Activated CD4-positive, alpha-beta T cell treated with anti-CD3 and anti-CD28 coated beads, Interleukin-2, amount 50 U/mL, for 1 hour (primary cell): ENCODE measurements at regions not wholly inside any gene's neighbourhood (a gene's known extent, or its start where the extent isn't known, plus 50 kb on each side); places are given as distances from the start of the nearest gene placed in this dataset.

Experiments
- DNase-seq: peaks from one replicate; pipeline ENCODE4 v3.0.0-alpha.2; 2020

DNA sequence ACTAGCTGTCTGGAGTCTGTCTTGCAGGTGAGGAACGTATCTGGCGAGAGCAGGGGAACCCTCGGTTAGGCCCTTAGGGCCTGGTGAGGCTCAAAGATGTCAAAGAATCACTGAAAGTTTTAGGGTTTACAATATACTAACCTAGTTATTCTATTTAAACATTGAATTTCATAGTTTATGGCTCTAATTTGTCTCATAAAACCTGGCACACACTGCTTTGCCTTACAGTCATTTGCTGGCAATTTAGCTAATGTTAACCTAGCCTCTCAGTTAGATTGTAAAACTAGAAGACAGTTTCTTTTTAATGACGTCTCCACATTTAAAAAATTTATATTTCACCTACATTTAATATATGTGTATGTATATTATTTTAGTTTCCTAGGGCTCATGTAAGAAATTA is 89.6 kb upstream of the DOCK10 start:
- DNase-seq, result no peak

DNA sequence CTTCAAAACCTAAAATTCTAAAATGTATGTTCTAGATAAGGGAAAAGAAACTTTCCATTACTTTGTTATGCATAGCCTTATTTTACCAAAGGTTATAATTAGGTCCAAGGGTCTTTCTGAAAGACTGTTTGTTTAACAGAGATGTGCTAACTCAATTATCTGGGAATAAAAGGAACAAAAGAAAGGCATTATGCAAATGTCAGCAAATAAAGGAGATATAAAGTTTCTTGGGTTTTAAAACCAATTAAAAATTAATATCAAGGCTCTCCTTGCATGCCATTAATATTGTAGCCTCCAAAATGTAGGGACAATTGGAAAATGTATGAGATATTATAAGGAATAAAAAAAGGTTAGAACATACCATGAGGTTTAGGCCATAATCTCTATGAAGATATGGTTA is 87.8 kb upstream of the DOCK10 start:
- DNase-seq, result no peak

DNA sequence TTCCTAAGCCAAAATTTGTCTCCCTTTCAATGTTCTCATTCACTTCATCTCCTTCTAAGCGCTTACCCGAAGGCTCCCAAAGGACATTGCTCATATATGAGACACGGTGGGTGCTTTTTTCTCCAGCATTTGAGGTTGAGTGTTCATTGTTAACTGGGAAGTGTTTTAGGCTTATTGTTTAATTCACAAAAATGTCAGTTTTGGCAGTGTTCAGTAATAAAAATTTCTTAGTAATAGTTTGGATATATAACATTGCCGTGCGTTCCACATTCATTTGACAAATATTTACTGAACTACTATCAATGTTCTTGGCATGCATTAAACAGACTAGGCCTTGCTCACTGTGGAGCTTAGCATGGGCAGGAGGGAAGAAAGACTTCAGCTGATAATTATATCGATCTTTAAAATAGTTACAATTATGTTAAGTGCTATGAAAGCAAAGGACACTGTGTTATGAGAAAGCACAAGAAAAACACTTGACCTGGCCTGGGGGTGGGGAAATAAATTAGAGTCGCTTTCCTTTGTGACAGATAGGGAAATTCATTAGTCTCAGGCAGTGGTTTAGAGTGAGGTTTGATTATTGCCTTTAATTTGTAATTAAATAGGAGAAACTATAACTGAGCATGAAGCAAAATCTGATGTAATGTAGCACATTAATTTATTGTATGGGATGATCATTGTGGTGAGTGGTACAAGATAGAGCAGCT is 82.2 kb upstream of the DOCK10 start:
- DNase-seq, result no peak

DNA sequence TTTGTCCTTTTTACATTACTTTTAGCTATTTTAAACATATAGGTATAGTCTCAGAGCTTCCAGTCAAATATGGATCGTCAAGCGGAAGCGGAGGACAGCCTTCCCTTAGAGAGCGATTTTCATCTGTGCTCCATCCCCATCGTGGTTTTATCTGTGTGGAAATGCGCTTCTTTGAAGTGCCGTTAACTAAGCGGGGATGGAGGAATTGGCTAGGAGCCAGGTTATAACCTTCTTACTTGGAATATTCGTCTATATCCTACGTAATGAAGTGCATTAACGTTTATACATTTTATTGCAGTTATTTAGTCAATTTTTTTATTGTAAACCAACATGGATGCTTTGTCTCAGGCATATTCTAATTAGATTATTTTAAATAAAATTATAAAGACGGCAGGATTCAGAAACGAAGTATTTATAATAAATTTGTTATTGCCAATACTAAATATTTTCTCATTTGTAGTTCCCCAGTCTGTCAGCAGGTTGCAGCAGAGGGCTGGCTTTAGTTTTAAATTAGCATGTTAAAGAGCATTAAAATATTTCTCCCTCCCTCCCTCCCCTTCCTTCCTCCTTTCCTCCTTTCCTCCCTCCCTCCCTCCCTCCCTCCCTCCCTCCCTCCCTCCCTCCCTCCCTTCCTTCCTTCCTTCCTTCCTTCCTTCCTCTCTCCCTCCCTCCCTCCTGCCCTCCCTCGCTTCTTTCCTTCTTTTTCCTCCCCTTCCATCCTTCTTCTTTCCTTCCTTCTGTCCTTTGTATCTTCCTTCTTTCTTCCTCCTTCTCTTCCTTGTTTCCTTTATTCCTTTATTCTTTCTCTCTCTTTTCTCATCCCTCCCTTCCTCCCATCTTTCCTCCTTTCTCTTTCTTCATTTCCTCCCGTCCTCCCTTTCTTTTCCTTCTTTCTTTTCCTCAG is 80.6 kb upstream of the DOCK10 start:
- DNase-seq, result peak; percentile 5

DNA sequence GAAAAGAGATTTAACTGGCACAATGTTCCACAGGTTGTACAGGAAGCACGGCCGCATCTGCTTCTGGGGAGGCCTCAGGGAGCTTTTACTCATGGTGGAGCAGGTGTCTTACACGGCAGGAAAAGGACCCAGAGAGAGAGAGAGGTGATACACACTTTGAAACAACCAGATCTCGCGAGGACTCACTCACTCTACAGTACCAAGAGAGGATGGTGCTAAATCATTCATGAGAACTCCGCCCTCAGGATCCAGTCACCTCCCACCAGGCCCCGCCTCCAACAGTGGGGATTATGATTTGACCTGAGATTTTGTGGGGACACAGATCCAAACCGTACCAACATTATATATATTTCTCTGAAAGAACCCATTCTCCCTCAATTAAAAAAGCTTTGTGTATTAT is 79.7 kb upstream of the DOCK10 start:
- no peak for DNase-seq

DNA sequence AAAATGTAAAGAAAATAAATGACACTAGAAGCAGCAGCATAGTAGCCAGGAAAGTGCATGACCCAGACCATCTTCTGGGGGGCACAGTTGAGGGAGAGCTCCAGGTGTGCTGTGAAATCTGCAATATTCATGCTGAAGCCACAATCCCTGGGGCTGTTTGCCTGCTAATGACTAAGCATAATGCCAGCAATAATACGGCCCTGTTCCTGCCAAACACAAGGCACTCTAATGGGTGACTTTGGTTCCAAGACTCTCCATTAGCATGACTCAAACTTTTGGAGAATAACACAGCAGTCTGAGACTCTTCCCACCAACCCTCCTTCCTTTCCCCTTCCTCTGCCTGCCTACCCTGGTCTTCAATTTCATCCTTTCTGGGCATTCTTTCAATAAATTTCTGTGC is 77.9 kb upstream of the DOCK10 start:
- no peak for DNase-seq

DNA sequence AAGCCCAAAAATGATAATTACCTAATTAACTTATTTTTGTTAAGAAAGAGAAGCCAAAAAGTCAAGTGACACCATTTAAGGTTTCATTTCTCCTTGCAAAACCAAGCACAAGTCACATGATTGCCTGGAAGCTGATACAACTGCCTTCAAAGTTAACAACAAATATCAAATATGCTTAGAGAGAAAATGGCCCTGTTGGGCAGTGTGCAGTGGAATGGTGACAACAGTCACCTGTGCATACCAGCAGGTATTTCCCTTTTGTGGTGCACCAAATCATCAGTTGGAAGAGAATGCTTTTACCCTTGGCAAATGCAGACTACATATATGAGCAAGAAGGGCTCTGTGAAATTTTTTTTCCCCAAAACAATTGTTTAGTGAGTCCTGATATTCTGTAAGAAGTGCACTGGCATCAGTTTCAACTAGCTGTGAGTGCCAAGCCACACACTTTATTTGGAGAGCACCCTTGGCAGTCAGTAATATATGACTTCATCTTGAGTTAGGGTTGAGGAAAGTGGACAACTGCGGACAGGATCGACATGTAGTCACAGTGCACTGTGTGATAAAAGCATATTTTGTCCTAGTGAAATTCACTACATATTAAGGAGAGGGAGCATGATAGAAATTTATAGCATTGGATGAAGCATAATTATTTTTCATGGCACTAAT is 74.9 kb upstream of the DOCK10 start:
- no peak for DNase-seq

DNA sequence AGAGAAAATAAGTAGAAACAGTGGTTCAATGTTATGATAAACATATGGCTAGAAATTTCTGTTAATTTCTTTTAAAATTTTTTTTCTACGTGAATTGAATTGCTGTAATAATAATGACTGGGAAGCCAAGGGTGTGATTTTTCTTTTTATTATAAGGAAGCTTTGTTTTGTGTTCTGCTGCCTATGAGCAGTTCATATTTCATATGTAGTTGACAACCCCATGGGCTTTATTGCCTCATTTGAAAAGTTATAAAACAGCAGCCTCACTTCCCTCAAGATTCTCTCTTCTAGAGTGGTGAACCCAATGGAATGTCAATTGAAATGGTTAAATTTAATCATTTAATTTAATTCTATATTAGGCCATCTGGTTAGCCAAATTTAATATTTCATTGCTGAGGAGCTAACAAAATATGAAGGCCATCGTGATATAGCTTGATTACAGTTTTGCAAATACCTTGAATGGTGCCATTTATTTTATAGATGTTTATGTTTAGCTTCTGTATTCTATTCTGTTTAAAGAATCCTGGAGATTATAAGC is 72.6 kb upstream of the DOCK10 start:
- no peak for DNase-seq

DNA sequence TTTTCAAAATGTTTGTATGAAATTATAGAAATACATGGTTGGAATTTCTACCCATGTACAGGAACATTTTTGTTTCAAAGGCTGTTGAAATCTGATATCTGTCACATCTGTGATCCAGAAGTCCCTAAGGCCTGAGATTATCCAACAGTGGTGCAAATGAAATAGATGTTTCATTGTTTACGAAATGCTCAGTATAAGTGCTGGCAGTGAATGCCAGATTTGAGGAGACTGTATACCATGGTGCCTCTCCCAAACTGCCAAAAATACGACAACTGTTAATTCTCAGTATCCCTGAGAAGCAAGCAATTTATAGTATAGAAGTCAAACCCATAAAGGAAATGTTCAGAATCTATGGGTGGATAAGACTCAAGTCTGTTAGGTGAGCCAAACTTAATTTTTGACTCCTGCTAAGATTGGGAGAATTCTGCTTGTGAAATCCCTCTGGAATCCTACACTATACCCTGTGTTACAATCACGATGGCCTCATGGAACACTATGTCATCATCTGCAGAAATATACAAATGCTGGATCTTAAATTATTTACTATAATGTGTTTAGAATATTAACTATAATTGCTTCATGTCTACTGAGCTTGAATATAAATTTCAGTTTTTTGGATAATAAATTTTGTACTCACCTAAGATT is 71.2 kb upstream of the DOCK10 start:
- DNase-seq, result no peak

DNA sequence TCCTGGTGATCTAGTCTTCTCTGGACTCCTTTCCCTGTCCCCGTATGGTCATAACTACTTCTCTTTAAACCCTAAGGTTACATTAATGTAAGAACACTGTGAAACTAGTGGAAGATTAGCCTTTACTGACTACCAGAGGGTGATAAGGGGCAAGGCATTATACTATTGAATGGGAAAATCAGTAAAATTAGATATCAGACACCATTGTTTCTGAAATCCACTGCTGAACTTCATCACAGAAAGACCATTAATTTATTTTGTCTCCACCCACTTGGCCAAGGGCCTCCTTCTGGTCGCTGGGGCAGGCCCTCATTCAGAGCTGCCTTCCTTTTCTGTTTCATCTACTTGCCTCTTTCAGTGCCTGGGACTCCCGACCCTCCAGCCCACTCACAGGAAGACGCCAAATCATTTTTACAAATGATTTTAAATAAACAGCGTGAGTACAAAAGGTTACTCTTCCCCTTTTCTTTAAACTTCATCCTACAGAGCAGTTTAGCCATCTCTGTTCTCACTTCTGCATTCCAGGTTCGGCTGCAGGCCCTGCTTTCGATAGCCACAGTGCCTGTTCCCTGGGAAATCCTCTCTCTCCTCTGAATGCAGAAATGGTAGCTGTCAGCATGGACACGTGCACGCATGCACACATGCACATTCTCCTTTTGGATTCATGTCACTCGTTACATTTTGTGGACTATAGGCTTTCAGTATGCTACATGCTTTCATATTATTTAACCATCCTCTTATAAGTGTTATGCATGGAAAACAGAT is 70.3 kb upstream of the DOCK10 start:
- DNase-seq, result no peak

DNA sequence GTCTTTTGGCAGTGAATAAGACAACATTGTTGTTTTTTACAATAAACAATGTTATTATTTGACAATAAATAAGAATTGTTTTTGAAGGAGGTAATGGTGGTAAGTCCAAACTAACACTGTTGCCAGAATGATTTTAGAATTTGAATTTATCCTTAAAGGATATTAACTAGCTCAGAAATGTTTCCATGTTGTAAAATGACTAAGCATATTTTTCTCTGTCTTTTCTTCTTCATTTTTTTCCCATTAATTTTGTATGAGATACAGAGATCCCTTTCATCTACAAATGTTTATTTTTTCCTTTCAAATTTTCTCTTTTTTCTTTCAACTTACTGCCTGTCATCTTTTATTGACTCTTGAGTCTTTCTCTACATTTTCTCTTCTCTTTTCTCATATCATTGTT is 66.5 kb upstream of the DOCK10 start:
- no peak for DNase-seq

DNA sequence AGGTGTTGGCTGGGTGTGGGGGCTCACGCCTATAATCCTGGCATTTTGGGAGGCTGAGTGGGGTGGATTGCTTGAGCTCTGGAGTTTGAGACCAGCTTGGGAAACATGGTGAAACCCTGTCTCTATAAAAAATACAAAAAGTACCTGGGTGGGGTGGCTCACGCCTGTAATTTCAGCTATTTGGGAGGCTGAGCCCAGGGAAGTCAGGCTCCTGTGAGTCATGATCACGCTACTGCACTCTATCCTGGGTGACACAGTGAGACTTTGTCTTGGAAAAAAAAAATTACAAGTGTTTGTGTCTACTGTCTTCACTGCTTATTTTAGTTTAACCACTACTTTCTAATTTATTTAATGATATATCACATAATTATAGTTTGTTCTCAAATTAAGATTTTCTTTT is 62.7 kb upstream of the DOCK10 start:
- DNase-seq, result no peak

DNA sequence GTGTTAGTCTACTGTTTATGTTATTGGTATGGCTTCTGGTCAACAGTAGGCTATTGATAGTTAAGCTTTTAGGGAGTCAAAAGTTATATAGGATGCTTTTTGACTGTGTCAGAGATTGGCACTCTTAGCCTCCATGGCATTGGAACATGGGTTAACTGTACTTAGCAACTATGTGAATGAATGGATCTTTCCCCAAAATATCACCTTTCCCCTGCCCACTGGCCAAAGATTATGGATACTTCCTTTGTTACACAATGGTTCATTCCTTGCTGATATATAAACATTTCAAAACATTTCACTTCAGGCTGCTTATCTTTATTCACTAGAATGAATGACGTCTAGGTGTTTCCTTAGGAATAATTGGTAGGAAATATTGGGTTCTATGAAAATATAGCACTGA is 62.1 kb upstream of the DOCK10 start:
- DNase-seq, result no peak

DNA sequence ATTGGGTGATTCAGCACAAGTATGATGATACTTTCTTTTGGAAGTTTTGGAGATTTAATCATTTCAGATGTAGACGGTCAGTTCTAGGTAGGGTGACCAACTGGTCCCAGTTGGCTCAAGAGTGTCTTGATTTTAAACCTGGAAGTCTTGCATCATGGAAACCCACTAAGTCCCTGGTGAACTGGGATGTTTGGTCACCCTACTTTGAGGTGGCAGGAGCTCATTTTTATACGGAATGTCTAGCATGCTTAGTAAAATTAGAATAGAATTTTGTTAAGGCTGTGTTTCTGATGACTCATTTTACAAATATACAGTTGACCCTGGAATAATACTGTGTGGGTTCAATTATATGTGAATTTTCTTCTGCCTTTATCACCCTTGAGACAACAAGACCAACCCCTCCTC is 61.5 kb upstream of the DOCK10 start:
- DNase-seq, result no peak

DNA sequence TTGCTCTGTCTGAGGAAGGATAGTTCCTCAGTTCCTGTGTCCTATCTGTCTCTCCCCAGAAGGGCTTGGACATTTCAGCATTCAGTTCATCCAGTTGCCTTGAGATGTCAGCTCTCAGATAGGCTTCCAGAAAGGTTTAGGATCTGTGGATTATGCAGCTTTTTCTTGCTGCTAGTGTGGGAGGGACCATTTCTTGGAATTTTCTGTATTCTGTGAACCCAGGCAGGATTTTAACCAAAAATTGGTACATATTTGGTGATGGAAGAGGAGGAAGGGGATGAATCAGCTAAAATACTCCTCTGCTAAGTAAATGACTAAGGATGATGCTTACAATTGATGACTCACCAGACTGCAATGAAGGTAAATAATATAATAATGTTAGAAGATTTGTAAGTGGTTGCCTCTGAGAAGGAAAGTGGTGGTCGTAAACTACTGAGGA is 58.6 kb upstream of the DOCK10 start:
- DNase-seq, result no peak

DNA sequence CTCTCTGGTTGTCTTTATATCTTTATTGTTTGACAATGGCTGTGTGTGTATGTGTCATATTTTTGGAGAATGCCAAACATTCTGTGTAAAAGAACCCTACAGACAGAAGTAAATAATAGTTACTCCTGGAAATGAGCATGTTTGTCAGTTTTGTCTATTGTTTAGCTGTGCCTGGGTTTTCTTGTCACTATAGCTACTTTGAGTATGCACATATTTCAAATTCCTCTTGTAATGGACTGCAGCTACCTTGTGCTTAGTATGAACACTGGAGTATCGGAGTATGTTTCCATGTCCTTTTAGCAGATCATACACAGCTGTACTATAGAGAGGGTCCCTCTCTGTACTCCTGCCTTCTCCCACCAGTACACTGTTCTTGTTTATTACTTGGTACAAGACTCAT is 58.0 kb upstream of the DOCK10 start:
- DNase-seq, result no peak

DNA sequence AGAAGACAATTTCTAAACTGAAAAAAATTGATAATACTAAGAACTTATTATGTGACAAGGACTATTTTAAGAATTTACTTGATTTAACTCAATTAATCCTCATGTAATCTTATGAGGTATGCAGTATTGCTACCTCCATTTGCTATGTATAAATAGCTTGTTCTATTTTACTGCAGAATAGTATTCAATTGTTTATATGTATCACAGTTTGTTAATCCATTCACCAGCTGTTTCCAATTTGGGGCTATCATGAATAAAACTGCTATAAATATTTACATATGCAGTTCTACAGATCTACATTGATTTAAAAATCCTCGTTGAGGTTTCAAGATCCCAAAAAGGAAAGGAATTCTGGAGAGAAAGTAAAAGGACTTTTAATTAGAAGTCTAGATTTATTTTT is 54.8 kb upstream of the DOCK10 start:
- no peak for DNase-seq
